ENCODE measurements at regions not wholly inside any gene's neighbourhood (a gene's known extent, or its start where the extent isn't known, plus 50 kb on each side); places are given as distances from the start of the nearest gene placed in this dataset.
"Not testable (repeated sequence)": the region's sequence is repeated elsewhere in the genome, so short reads cannot be mapped to it uniquely, and the experiment has no call there.

- no peak for DNase-seq (ENCODE audit: low read depth)
- no peak for TF ChIP-seq CTCF (IDR thresholded peaks at IDR 0.05; ENCODE audit: control insufficient read depth, insufficient read depth, low read depth, low read length, missing control alignments)
- no peak overlapping the region for H3K4me3 ChIP-seq (ENCODE audit: control insufficient read depth, low read depth, low read length)
Observed at GRCh38 chr2:57402755-57403154, 643.9 kb upstream of the VRK2 start.

- no peak for DNase-seq (ENCODE audit: low read depth)
- no peak for TF ChIP-seq CTCF (IDR thresholded peaks at IDR 0.05; ENCODE audit: control insufficient read depth, insufficient read depth, low read depth, low read length, missing control alignments)
- H3K4me3 ChIP-seq (ENCODE audit: control insufficient read depth, low read depth, low read length) = no peak overlapping the region
Observed at GRCh38 chr2:57407772-57408201, 638.8 kb upstream of the VRK2 start.

- no peak for DNase-seq (ENCODE audit: low read depth)
- no peak overlapping the region for H3K4me3 ChIP-seq (ENCODE audit: control insufficient read depth, low read depth, low read length)
- TF ChIP-seq CTCF (IDR thresholded peaks at IDR 0.05; ENCODE audit: control insufficient read depth, insufficient read depth, low read depth, low read length, missing control alignments) = no peak
Observed at GRCh38 chr2:57408587-57408986, 638.0 kb upstream of the VRK2 start.

GRCh38 chr2:57417007-57417406 lies 629.6 kb upstream of the VRK2 start:
- DNase-seq (ENCODE audit: low read depth) = no peak
- no peak for TF ChIP-seq CTCF (IDR thresholded peaks at IDR 0.05; ENCODE audit: control insufficient read depth, insufficient read depth, low read depth, low read length, missing control alignments)
- H3K4me3 ChIP-seq (ENCODE audit: control insufficient read depth, low read depth, low read length) = no peak overlapping the region

- not testable (repeated sequence) for DNase-seq (ENCODE audit: low read depth); H3K4me3 ChIP-seq (ENCODE audit: control insufficient read depth, low read depth, low read length)
Observed at GRCh38 chr2:57418859-57419346, 627.7 kb upstream of the VRK2 start.

- no peak for TF ChIP-seq CTCF (IDR thresholded peaks at IDR 0.05; ENCODE audit: control insufficient read depth, insufficient read depth, low read depth, low read length, missing control alignments)
- DNase-seq (ENCODE audit: low read depth) = no peak
- H3K4me3 ChIP-seq (ENCODE audit: control insufficient read depth, low read depth, low read length) = no peak overlapping the region
Observed at GRCh38 chr2:57429831-57430230, 616.8 kb upstream of the VRK2 start.

- no peak overlapping the region for H3K4me3 ChIP-seq (ENCODE audit: control insufficient read depth, low read depth, low read length)
- no peak for TF ChIP-seq CTCF (IDR thresholded peaks at IDR 0.05; ENCODE audit: control insufficient read depth, insufficient read depth, low read depth, low read length, missing control alignments)
- no peak for DNase-seq (ENCODE audit: low read depth)
Observed at GRCh38 chr2:57432528-57432927, 614.1 kb upstream of the VRK2 start.

All from AG09309 (cell line).